ENCODE measurements at regions not wholly inside any gene's neighbourhood (a gene's known extent, or its start where the extent isn't known, plus 50 kb on each side); places are given as distances from the start of the nearest gene placed in this dataset.

- no peak for TF ChIP-seq CHD7 (IDR thresholded peaks at IDR 0.05; ENCODE audit: insufficient replicate concordance, low read length)
- no peak for TF ChIP-seq GTF2F1 (IDR thresholded peaks at IDR 0.05; ENCODE audit: borderline replicate concordance, low read depth, low read length)
- no peak for TF ChIP-seq MAX (IDR thresholded peaks at IDR 0.05)
- TF ChIP-seq USF2 (IDR thresholded peaks at IDR 0.05; ENCODE audit: low read length) = no peak
- no peak for TF ChIP-seq SIX5 (IDR thresholded peaks at IDR 0.05; ENCODE audit: low read depth, low read length)
- no peak for TF ChIP-seq TAF7 (optimal IDR thresholded peaks at IDR 0.05; ENCODE audit: borderline replicate concordance, low read depth, low read length)
- TF ChIP-seq CHD2 (IDR thresholded peaks at IDR 0.05; ENCODE audit: low read length) = no peak
- no peak for TF ChIP-seq RNF2 (IDR thresholded peaks at IDR 0.05; ENCODE audit: borderline replicate concordance, low read depth, low read length, missing control alignments, poor library complexity, severe bottlenecking)
- no peak for TF ChIP-seq RXRA (IDR thresholded peaks at IDR 0.05; ENCODE audit: insufficient read depth, low read depth, low read length)
- TF ChIP-seq CBX5 (IDR thresholded peaks at IDR 0.05; ENCODE audit: low read depth, low read length) = no peak
- TF ChIP-seq CEBPB (IDR thresholded peaks at IDR 0.05; ENCODE audit: low read depth, low read length) = no peak
These were observed 214.5 kb downstream of the SNRPN start (continued) for GRCh38 chr15:25169318-25169717.
